ENCODE measurements at regions not wholly inside any gene's neighbourhood (a gene's known extent, or its start where the extent isn't known, plus 50 kb on each side); places are given as distances from the start of the nearest gene placed in this dataset.
"Not testable (repeated sequence)": the region's sequence is repeated elsewhere in the genome, so short reads cannot be mapped to it uniquely, and the experiment has no call there.

GRCh38 chr7:109462171-109462570 is 892.5 kb downstream of the DNAJB9 start:
- no peak for DNase-seq (ENCODE audit: low spot score)

- DNase-seq (ENCODE audit: low spot score), result not testable (repeated sequence)
Measured at GRCh38 chr7:109467729-109468128, 898.1 kb downstream of the DNAJB9 start.

- no peak for DNase-seq (ENCODE audit: low spot score)
Measured at GRCh38 chr7:109473172-109473571, 903.5 kb downstream of the DNAJB9 start.

GRCh38 chr7:109476409-109476808 is 906.7 kb downstream of the DNAJB9 start:
- DNase-seq (ENCODE audit: low spot score), result no peak

- DNase-seq (ENCODE audit: low spot score), result no peak
Measured at GRCh38 chr7:109479388-109479787, 909.7 kb downstream of the DNAJB9 start.

- DNase-seq (ENCODE audit: low spot score), result not testable (repeated sequence)
Measured at GRCh38 chr7:109490607-109491006, 920.9 kb downstream of the DNAJB9 start.

- no peak for DNase-seq (ENCODE audit: low spot score)
Measured at GRCh38 chr7:109497053-109497452, 927.4 kb downstream of the DNAJB9 start.

- DNase-seq (ENCODE audit: low spot score), result no peak
Measured at GRCh38 chr7:109498131-109498530, 928.5 kb downstream of the DNAJB9 start.

- no peak for DNase-seq (ENCODE audit: low spot score)
Measured at GRCh38 chr7:109503421-109503820, 933.7 kb downstream of the DNAJB9 start.

- no peak for DNase-seq (ENCODE audit: low spot score)
Measured at GRCh38 chr7:109522585-109522984, 952.9 kb downstream of the DNAJB9 start.

- no peak for DNase-seq (ENCODE audit: low spot score)
Measured at GRCh38 chr7:109527833-109528232, 958.2 kb downstream of the DNAJB9 start.

GRCh38 chr7:109529712-109530111 is 960.0 kb downstream of the DNAJB9 start:
- DNase-seq (ENCODE audit: low spot score), result no peak

GRCh38 chr7:109532262-109532992 is 962.8 kb downstream of the DNAJB9 start:
- DNase-seq (ENCODE audit: low spot score), result no peak

- no peak for DNase-seq (ENCODE audit: low spot score)
Measured at GRCh38 chr7:109545686-109546085, 976.0 kb downstream of the DNAJB9 start.

GRCh38 chr7:109549471-109550193 is 980.0 kb downstream of the DNAJB9 start:
- no peak for DNase-seq (ENCODE audit: low spot score)

- no peak for DNase-seq (ENCODE audit: low spot score)
Measured at GRCh38 chr7:109552017-109552416, 982.3 kb downstream of the DNAJB9 start.

GRCh38 chr7:109577265-109577664 is 1007.6 kb downstream of the DNAJB9 start:
- DNase-seq (ENCODE audit: low spot score), result no peak

GRCh38 chr7:109579901-109580300 is 1010.2 kb downstream of the DNAJB9 start:
- DNase-seq (ENCODE audit: low spot score), result no peak

- no peak for DNase-seq (ENCODE audit: low spot score)
Measured at GRCh38 chr7:109582211-109582610, 1012.5 kb downstream of the DNAJB9 start.

- not testable (repeated sequence) for DNase-seq (ENCODE audit: low spot score)
Measured at GRCh38 chr7:109596948-109597347, 1027.3 kb downstream of the DNAJB9 start.

- DNase-seq (ENCODE audit: low spot score), result no peak
Measured at GRCh38 chr7:109611656-109612055, 1042.0 kb downstream of the DNAJB9 start.

GRCh38 chr7:109616551-109617069 is 1046.9 kb downstream of the DNAJB9 start:
- DNase-seq (ENCODE audit: low spot score), result no peak

- DNase-seq (ENCODE audit: low spot score), result no peak
Measured at GRCh38 chr7:109622320-109622719, 1052.6 kb downstream of the DNAJB9 start.
